SU-DHL-6 (cell line): ENCODE measurements at regions not wholly inside any gene's neighbourhood (a gene's known extent, or its start where the extent isn't known, plus 50 kb on each side); places are given as distances from the start of the nearest gene placed in this dataset.

ENCODE experiments used
- H2AFZ ChIP-seq: fragments of 200-600 bp; sonication (generic); 2 replicates; pipeline ENCODE4 v1.6.1; 2014; ENCODE audit warnings: low read depth, mild to moderate bottlenecking, moderate library complexity, mixed read lengths, antibody characterized with exemption, low read length; ENCODE audit not compliant: severe bottlenecking
- H3F3A ChIP-seq: fragments of 200-600 bp; shearing (Covaris generic); 2 replicates; pipeline ENCODE4 v1.6.0; 2016; ENCODE audit warnings: antibody characterized with exemption, mild to moderate bottlenecking; ENCODE audit not compliant: insufficient read depth
- H3K27ac ChIP-seq: fragments of 200-600 bp; sonication (generic); 2 replicates; pipeline ENCODE4 v1.5.1; 2016; ENCODE audit warnings: low read depth, mild to moderate bottlenecking, low read length, moderate library complexity, mixed read lengths
- H3K27me3 ChIP-seq: fragments of 200-600 bp; sonication (generic), shearing (Covaris generic); 2 replicates; pipeline ENCODE4 v1.6.0; 2014; ENCODE audit warnings: mild to moderate bottlenecking, low read length
- H3K36me3 ChIP-seq: fragments of 200-600 bp; sonication (generic); 2 replicates; pipeline ENCODE4 v1.6.1; 2014; ENCODE audit warnings: mild to moderate bottlenecking, low read length, mixed read lengths
- H3K4me2 ChIP-seq: fragments of 300-600, 200-600 bp; shearing (Covaris generic), sonication (generic); 2 replicates; pipeline ENCODE4 v1.6.0; 2014; ENCODE audit warnings: low read length, low read depth, mild to moderate bottlenecking; ENCODE audit not compliant: poor library complexity, severe bottlenecking
- H3K4me3 ChIP-seq: fragments of 200-600 bp; sonication (generic); 2 replicates; pipeline ENCODE4 v1.5.1; 2014; ENCODE audit warnings: antibody characterized with exemption, low read length, mild to moderate bottlenecking, mixed read lengths; ENCODE audit not compliant: insufficient read depth, poor library complexity, severe bottlenecking
- H3K79me2 ChIP-seq: fragments of 200-600 bp; sonication (generic); 2 replicates; pipeline ENCODE4 v1.6.1; 2014; ENCODE audit warnings: mild to moderate bottlenecking, low read length, moderate library complexity; ENCODE audit not compliant: insufficient read depth
- H3K9ac ChIP-seq: fragments of 200-600 bp; sonication (generic); 2 replicates; pipeline ENCODE4 v1.7.0; 2014; ENCODE audit warnings: mild to moderate bottlenecking, low read length
- H3K9me2 ChIP-seq: fragments of 200-600 bp; sonication (generic); replicated peaks from 2 replicates; pipeline ENCODE4 v1.6.1; 2014; ENCODE audit warnings: low read length; ENCODE audit not compliant: insufficient read depth
- H3K9me3 ChIP-seq: fragments of 200-600 bp; sonication (generic); 2 replicates; pipeline ENCODE4 v1.6.1; 2014; ENCODE audit warnings: low read length, mixed read lengths; ENCODE audit not compliant: insufficient read depth
- H4K20me1 ChIP-seq: fragments of 200-600 bp; sonication (generic); 2 replicates; pipeline ENCODE4 v1.6.1; 2014; ENCODE audit warnings: low read depth, mild to moderate bottlenecking, antibody characterized with exemption, low read length, moderate library complexity, mixed read lengths
- CTCF ChIP-seq: fragments of 200-600 bp; sonication (generic); IDR thresholded peaks from one replicate; pipeline ENCODE4 v1.5.1; 2017; ENCODE audit warnings: antibody characterized with exemption, mild to moderate bottlenecking, low read length, moderate library complexity; ENCODE audit not compliant: insufficient read depth, poor library complexity, severe bottlenecking
- EZH2phosphoT487 ChIP-seq: fragments of 200-600 bp; sonication (generic), shearing (Covaris generic); conservative IDR thresholded peaks from 2 replicates; pipeline ENCODE4 v1.6.1; 2018; ENCODE audit warnings: mild to moderate bottlenecking, antibody characterized with exemption, low read length, moderate library complexity, mixed read lengths

DNA sequence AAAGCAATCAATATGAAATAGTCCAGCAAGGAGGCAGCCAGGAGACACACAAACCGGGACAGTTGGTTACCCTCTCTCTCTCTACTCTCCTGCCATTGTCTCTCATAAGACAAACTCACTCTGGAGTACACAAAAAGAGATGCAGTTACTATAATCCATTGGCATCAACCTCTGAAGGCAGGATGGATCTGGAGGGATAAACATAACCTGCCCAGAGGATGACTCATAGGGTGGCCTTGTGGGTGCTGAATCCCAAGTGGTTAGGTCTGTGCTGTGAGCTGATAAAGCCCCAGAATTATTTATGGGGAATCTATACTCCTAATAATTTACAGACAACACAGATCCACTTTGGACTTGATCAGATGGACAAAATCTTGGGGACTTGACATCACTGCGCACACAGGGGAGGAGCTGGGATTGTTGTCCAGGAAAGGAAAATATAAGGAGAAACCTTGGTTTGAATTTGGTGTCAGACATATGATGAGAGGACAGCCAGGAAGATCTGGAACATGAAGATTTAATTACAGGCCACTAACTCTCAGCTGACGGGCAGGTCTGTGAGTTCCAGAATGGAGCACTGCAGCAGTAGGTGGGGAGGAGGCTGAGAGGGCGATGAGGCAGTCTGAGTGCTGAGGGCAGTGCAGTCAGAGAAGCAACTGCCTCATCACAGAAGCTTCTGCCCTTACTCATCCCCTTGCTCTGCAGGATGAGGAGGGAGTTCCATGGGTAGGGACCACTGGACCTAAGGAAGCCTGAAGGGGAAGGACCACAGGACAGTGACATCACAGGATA is 113.9 kb upstream of the PRSS58 start:
- Histone ChIP-seq H2AFZ (no peak overlapping the region), H3K36me3 (no peaks in the 10 kb centered on the region), H3K79me2 (no peaks in the 10 kb centered on the region), H3K4me2 (no peak overlapping the region), H3F3A (no peaks in the 10 kb centered on the region), H3K9ac (no peak overlapping the region), H3K4me3 (no peak overlapping the region), H3K27ac (no peak overlapping the region), H3K9me3 (no peaks in the 10 kb centered on the region), H3K9me2 (no peaks in the 10 kb centered on the region), H4K20me1 (no peaks in the 10 kb centered on the region), H3K27me3 (no peaks in the 10 kb centered on the region)
- TF ChIP-seq CTCF: no peak
- no peak for TF ChIP-seq EZH2phosphoT487

DNA sequence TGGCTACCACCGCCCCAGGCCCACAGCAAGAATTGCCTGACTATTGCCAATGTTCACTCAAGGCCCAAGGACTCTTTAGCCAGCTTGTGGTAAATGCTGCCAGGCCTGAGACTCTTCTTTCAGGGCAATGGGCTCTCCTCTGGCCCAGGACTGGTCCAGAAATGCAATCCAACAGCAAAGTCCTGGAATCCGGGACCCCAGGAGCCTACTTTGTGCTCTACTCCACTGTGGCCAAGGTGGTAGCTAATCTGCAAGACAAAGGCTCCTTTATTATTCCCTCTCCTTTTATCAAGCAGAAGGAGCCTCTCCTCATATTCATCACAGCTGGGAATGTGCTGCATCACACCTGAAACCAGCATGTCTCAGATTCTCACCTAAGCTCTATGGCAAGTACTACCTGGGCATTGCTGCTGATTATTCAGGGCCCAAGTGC is 107.6 kb upstream of the PRSS58 start:
- no peaks in the 10 kb centered on the region for H3K27me3 ChIP-seq
- no peak overlapping the region for H3K4me2 ChIP-seq
- H3K79me2 ChIP-seq: no peaks in the 10 kb centered on the region
- H2AFZ ChIP-seq: no peak overlapping the region
- H3K4me3 ChIP-seq: no peak overlapping the region
- H3K36me3 ChIP-seq: no peaks in the 10 kb centered on the region
- no peak for TF ChIP-seq CTCF
- TF ChIP-seq EZH2phosphoT487: no peak
- no peak overlapping the region for H3K27ac ChIP-seq
- H3K9me3 ChIP-seq: no peaks in the 10 kb centered on the region
- no peak overlapping the region for H3K9ac ChIP-seq
- no peaks in the 10 kb centered on the region for H3F3A ChIP-seq
- no peaks in the 10 kb centered on the region for H3K9me2 ChIP-seq
- no peaks in the 10 kb centered on the region for H4K20me1 ChIP-seq

DNA sequence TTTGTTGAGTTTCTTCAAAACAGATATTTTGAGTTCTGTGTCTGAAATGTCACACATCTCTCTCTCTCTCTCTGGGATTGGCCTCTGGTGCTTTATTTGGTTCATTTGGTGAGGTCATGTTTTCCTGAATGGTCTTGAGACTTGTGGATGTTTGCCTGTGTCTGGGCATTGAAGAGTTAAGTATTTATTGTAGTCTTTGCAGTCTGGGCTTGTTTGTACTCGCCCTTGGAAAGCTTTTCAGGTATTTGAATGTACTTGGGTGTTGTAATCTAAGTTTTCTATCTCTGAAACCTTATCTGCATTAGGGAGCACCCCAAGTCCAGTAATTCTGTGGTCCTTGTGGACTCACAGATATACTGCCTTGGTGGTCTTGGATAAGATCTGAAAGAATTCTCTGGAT is 106.7 kb upstream of the PRSS58 start:
- Histone ChIP-seq H3K36me3 (no peaks in the 10 kb centered on the region), H3K79me2 (no peaks in the 10 kb centered on the region), H3K9me3 (no peaks in the 10 kb centered on the region), H3K27me3 (no peaks in the 10 kb centered on the region), H3K9me2 (no peaks in the 10 kb centered on the region), H4K20me1 (no peaks in the 10 kb centered on the region), H3K4me3 (no peak overlapping the region), H3K27ac (no peak overlapping the region), H3K4me2 (no peak overlapping the region), H3K9ac (no peak overlapping the region), H2AFZ (no peak overlapping the region), H3F3A (no peaks in the 10 kb centered on the region)
- TF ChIP-seq EZH2phosphoT487 (no peak), CTCF (no peak)
